BE2C (cell line): ENCODE measurements at regions not wholly inside any gene's neighbourhood (a gene's known extent, or its start where the extent isn't known, plus 50 kb on each side); places are given as distances from the start of the nearest gene placed in this dataset.

Experiments used
- DNase-seq: peaks from one replicate; pipeline ENCODE4 v3.0.0-alpha.2; 2020
- H3K27me3 ChIP-seq: fragments of 250-450 bp; sonication (Bioruptor Pico); 2 replicates; pipeline ENCODE4 v1.5.1; 2020; ENCODE audit warnings: mild to moderate bottlenecking
- H3K36me3 ChIP-seq: fragments of 250-450 bp; sonication (Bioruptor Pico); 2 replicates; pipeline ENCODE4 v1.5.1; 2020; ENCODE audit warnings: mild to moderate bottlenecking
- H3K4me1 ChIP-seq: fragments of 250-450 bp; sonication (Bioruptor Pico); 2 replicates; pipeline ENCODE4 v1.5.1; 2020
- H3K4me3 ChIP-seq: 2 replicates; pipeline ENCODE4 v1.5.1; 2011; ENCODE audit warnings: low read depth, low read length
- H3K9me3 ChIP-seq: fragments of 250-450 bp; sonication (Bioruptor Pico); 2 replicates; pipeline ENCODE4 v1.5.1; 2020
- TF ChIP-seq, protein P1 (sequence below): IDR thresholded peaks from 2 replicates; pipeline ENCODE4 v1.5.1; 2012; ENCODE audit warnings: mild to moderate bottlenecking, low read depth, low read length

DNA sequence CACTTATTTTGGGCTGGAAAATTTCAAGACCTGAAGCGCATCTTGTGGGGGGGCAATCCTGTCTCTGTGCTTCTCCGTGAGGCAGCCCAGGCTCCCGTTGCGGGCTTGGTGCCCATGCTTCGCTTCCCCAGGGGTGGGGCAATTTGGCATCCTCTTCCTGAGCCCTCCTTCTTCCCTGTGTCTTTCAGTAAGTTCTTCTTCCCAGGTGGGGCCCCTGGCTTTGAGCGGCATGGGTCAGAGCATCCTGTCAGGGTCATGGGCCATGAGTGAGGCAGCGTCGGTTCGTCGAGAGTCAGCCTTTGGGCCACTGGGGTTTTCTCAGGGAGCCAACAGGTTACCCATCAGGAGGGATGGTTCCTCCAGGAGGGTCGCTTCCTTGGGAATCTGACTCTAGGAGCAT lies 200.7 kb downstream of the UBE3A start:
- TF ChIP-seq, protein P1, sequence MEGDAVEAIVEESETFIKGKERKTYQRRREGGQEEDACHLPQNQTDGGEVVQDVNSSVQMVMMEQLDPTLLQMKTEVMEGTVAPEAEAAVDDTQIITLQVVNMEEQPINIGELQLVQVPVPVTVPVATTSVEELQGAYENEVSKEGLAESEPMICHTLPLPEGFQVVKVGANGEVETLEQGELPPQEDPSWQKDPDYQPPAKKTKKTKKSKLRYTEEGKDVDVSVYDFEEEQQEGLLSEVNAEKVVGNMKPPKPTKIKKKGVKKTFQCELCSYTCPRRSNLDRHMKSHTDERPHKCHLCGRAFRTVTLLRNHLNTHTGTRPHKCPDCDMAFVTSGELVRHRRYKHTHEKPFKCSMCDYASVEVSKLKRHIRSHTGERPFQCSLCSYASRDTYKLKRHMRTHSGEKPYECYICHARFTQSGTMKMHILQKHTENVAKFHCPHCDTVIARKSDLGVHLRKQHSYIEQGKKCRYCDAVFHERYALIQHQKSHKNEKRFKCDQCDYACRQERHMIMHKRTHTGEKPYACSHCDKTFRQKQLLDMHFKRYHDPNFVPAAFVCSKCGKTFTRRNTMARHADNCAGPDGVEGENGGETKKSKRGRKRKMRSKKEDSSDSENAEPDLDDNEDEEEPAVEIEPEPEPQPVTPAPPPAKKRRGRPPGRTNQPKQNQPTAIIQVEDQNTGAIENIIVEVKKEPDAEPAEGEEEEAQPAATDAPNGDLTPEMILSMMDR: no peak
- peaks cover 3% of the 10 kb centered on the region for H3K9me3 ChIP-seq
- no peak overlapping the region for H3K4me3 ChIP-seq
- no peaks in the 10 kb centered on the region for H3K27me3 ChIP-seq
- no peaks in the 10 kb centered on the region for H3K36me3 ChIP-seq
- no peaks in the 10 kb centered on the region for H3K4me1 ChIP-seq
- no peak for DNase-seq

DNA sequence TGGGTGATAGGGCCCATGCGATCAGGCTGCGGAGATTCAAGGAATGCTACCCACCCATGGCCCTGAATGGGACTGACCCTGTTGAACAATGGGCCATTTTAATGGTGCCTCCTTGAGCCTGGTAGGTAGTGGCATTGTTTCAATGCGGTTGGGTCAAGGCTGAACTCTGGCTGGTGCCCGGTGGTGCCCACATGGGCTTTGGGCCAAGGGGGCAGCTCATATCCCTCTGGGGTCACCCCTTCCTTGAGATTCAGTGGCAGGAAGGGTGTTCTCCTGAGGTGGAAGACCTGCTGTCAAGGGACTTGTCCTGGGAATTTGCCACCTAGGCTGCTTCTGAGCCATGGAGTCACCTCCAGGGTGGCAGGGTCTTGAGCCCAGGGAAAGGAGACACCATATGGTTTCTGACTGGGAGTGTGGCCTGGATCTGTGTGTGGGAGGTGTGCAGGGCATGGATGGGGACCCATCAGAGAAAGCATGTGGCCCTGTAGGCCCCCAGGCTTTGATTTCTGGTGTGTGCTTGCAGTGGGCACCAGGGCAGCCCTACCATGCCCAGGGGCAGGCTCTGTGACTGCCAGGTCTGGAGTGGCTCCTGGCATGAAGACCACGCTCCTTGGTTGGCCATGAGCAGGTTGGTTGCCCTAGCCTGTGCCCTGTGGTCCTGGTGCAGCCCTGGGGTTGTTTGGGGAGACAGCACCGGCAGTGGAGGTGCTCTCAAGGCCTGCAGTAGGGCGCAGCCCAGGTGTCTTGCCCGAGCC lies 199.9 kb downstream of the UBE3A start:
- H3K4me3 ChIP-seq: no peak overlapping the region
- H3K36me3 ChIP-seq: no peaks in the 10 kb centered on the region
- H3K4me1 ChIP-seq: no peaks in the 10 kb centered on the region
- TF ChIP-seq, protein P1: no peak
- DNase-seq: no peak
- no peaks in the 10 kb centered on the region for H3K27me3 ChIP-seq
- peaks cover 3% of the 10 kb centered on the region for H3K9me3 ChIP-seq

DNA sequence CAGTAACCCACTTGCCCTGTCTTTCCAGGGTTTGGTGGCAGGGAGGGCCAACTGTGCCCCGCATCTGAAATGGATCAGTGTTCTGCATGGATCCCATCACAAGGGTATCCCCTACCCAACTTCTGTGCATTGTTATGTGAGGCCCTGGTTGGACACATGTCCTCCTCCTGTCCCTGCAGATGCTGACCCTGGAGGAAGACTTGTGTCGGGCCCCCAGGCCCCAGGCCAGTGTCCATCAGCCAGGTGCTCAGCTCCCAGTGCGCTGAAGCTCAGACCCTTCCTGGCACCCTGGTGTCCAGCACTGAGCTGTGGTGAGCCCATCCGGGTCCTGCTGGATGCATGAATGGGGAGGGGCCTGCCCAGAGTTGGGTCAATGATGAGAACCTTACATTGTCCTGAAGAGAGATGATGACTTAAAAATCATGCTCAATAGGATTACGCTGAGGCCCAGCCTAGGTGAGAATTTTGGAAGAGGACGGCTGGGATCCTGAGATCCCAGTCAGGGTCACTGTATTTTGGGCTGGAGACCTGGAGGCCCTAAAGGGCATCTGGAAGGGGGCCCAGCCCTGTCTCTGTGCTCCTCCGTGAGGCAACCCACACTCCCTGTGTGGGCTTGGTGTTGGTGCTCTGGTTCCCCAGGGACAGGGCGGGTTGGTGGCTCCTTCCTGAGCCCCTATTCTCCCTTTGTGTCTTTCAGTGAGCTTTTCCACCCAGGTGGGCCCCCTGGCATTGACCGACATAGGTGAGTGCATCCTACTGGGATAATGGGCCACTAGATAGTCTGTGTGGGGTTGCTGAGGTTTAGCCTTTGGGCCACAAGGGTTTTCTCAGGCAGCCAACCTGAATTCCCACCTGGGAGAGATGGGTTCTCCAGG lies 199.1 kb downstream of the UBE3A start:
- DNase-seq: no peak
- TF ChIP-seq, protein P1: no peak
- H3K9me3 ChIP-seq: peaks cover 3% of the 10 kb centered on the region
- H3K4me3 ChIP-seq: no peak overlapping the region
- H3K36me3 ChIP-seq: no peaks in the 10 kb centered on the region
- H3K27me3 ChIP-seq: no peaks in the 10 kb centered on the region
- no peaks in the 10 kb centered on the region for H3K4me1 ChIP-seq

- Histone ChIP-seq H3K9me3 (no peaks in the 10 kb centered on the region; the same call in none of the 2 replicates), H3K4me3 (no peak overlapping the region), H3K4me1 (no peaks in the 10 kb centered on the region), H3K36me3 (no peaks in the 10 kb centered on the region), H3K27me3 (no peaks in the 10 kb centered on the region)
- DNase-seq: peak; percentile 3
- TF ChIP-seq, protein P1: no peak
These were observed 198.3 kb downstream of the UBE3A start for GRCh38 chr15:25240461-25241021.

DNA sequence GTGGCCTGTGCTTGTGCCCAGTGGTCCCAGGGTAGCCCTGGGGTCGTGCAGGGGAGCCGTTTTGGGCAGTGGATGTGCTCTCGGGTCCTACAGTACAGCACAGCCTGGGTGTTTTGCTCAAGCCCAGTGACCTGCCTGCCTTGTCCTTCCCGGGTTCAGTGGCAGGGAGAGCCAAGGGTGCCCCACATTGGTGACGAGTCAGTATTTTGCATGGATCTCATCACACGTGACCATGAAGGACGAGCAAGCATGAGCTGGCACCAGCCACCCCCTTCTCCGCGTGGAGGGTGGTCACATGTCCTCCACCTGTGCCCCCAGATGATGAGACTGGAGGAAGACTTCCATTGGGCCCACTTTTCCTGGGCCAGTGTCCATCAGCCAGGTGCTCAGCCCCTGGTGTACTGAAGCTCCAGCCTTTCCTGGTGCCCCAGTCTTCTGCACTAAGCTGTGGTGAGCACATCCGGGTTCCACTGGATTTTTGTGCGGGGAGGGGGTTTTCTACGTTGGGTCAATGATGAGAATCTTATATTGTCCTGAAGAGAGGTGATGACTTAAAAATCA lies 197.5 kb downstream of the UBE3A start:
- no peaks in the 10 kb centered on the region; the same call in none of the 2 replicates for H3K9me3 ChIP-seq
- H3K36me3 ChIP-seq: no peaks in the 10 kb centered on the region
- DNase-seq: peak; percentile 3
- H3K4me1 ChIP-seq: no peaks in the 10 kb centered on the region
- H3K4me3 ChIP-seq: no peak overlapping the region
- TF ChIP-seq, protein P1: no peak
- no peaks in the 10 kb centered on the region for H3K27me3 ChIP-seq
